Karpas-422 (cell line): ENCODE measurements at regions not wholly inside any gene's neighbourhood (a gene's known extent, or its start where the extent isn't known, plus 50 kb on each side); places are given as distances from the start of the nearest gene placed in this dataset.
"Not testable (repeated sequence)": the region's sequence is repeated elsewhere in the genome, so short reads cannot be mapped to it uniquely, and the experiment has no call there.

Experiments
- DNase-seq: peaks from one replicate; pipeline ENCODE4 v3.0.0-alpha.2; 2015
- H2AFZ ChIP-seq: fragments of 200-600 bp; sonication (generic); 2 replicates; pipeline ENCODE4 v1.6.1; 2014; ENCODE audit warnings: antibody characterized with exemption, low read length, mixed read lengths
- H3K27ac ChIP-seq: fragments of 200-600 bp; sonication (generic); 2 replicates; pipeline ENCODE4 v1.5.1; 2014; ENCODE audit warnings: mild to moderate bottlenecking, low read length, moderate library complexity
- H3K27me3 ChIP-seq: fragments of 200-600 bp; sonication (generic); 2 replicates; pipeline ENCODE4 v1.6.1; 2014; ENCODE audit warnings: low read length, mixed read lengths
- H3K36me3 ChIP-seq: fragments of 200-600 bp; sonication (generic); 2 replicates; pipeline ENCODE4 v1.6.1; 2014; ENCODE audit warnings: low read length, mixed read lengths; ENCODE audit not compliant: insufficient read depth
- H3K4me1 ChIP-seq: fragments of 200-600 bp; sonication (generic); 2 replicates; pipeline ENCODE4 v1.6.1; 2014; ENCODE audit warnings: mild to moderate bottlenecking, low read length, mixed read lengths
- H3K4me2 ChIP-seq: fragments of 200-600 bp; sonication (generic); 2 replicates; pipeline ENCODE4 v1.6.1; 2014; ENCODE audit warnings: low read length, low read depth, mild to moderate bottlenecking; ENCODE audit not compliant: poor library complexity, severe bottlenecking
- H3K4me3 ChIP-seq: fragments of 200-600 bp; sonication (generic); 2 replicates; pipeline ENCODE4 v1.5.1; 2014; ENCODE audit warnings: mild to moderate bottlenecking, antibody characterized with exemption, low read length, mixed read lengths
- H3K79me2 ChIP-seq: fragments of 200-600 bp; sonication (generic); 2 replicates; pipeline ENCODE4 v1.6.1; 2014; ENCODE audit warnings: mild to moderate bottlenecking, low read length, mixed read lengths
- H3K9ac ChIP-seq: fragments of 200-600 bp; sonication (generic); 2 replicates; pipeline ENCODE4 v1.6.0; 2014; ENCODE audit warnings: low read length
- H3K9me2 ChIP-seq: fragments of 200-600 bp; sonication (generic), shearing (Covaris generic); replicated peaks from 2 replicates; pipeline ENCODE4 v1.6.0; 2014; ENCODE audit warnings: mild to moderate bottlenecking, low read length, moderate library complexity; ENCODE audit not compliant: insufficient read depth
- H3K9me3 ChIP-seq: fragments of 300-700, 200-600 bp; sonication (generic); 2 replicates; pipeline ENCODE4 v1.6.1; 2014; ENCODE audit warnings: low read length, mixed read lengths
- H4K20me1 ChIP-seq: fragments of 200-600 bp; sonication (generic); 2 replicates; pipeline ENCODE4 v1.6.1; 2014; ENCODE audit warnings: mild to moderate bottlenecking, antibody characterized with exemption, low read length, low read depth; ENCODE audit not compliant: insufficient read depth

DNA sequence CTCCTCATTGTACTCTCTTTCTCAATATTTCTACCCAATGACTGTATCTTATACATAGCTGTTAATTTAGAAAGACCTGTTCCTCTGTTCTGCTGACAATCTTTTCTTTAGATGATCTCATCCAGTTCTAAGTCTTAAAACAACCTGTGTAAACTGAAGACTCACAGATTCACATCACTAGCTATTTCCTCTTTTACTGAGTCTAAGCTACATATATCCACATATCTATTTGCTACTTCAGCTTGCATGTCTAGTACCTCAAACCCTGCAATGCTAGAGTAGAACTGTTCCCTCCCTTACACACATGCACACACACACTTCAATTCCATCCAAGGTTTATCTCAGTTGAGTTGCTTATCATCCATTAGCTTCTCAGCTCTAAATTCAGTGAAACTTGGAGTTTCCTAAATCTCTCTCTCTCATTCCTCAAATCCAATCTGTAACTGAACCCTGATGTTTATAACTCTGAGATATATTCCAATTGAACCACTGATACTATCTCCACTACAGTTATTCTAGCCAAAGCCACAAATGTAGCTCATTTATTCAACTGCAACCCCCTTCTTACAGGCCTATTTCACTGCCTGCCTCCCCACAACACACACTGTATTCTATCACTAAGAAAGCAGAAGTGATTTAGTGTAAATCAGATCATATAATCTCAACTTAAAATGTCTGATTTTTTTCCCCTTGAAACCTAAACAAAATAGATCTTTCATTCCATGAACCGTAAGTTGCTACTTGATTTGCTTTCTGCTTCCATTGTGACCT is 1036.8 kb upstream of the POT1 start:
- Histone ChIP-seq H3K27me3 (no peaks in the 10 kb centered on the region), H3K9me2 (no peaks in the 10 kb centered on the region), H3K36me3 (no peaks in the 10 kb centered on the region), H3K4me1 (no peaks in the 10 kb centered on the region), H3K9ac (no peak overlapping the region), H3K79me2 (no peaks in the 10 kb centered on the region), H3K4me2 (no peak overlapping the region), H3K27ac (no peak overlapping the region), H2AFZ (no peak overlapping the region), H3K4me3 (no peak overlapping the region), H4K20me1 (no peaks in the 10 kb centered on the region), H3K9me3 (peaks cover 31% of the 10 kb centered on the region)
- no peak for DNase-seq

DNA sequence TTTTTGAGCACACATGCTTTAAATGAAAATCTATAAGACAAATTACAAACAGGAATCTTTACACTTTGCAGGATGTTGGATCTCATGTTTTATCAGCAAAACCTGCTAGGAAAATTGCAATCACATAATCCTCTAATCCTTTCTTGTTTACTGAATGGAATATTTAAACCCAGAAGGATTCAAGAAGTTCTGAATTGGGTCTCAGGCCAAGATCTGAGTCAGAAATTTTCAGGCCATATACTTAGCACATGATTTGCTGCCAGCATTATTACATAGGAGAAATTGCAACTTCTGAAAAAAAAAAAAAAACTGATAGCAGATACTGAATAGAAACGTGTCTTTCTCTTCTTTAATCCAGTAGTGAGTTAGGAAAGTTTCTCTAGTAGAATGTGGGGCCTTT is 1005.3 kb upstream of the POT1 start:
- H3K9ac ChIP-seq: no peak overlapping the region
- no peaks in the 10 kb centered on the region for H3K9me2 ChIP-seq
- H3K4me1 ChIP-seq: no peaks in the 10 kb centered on the region
- no peaks in the 10 kb centered on the region for H4K20me1 ChIP-seq
- H2AFZ ChIP-seq: no peak overlapping the region
- H3K36me3 ChIP-seq: no peaks in the 10 kb centered on the region
- no peak for DNase-seq
- no peaks in the 10 kb centered on the region for H3K27me3 ChIP-seq
- H3K79me2 ChIP-seq: no peaks in the 10 kb centered on the region
- no peak overlapping the region for H3K4me3 ChIP-seq
- H3K9me3 ChIP-seq: peaks cover 33% of the 10 kb centered on the region
- H3K27ac ChIP-seq: no peak overlapping the region
- no peak overlapping the region for H3K4me2 ChIP-seq

DNA sequence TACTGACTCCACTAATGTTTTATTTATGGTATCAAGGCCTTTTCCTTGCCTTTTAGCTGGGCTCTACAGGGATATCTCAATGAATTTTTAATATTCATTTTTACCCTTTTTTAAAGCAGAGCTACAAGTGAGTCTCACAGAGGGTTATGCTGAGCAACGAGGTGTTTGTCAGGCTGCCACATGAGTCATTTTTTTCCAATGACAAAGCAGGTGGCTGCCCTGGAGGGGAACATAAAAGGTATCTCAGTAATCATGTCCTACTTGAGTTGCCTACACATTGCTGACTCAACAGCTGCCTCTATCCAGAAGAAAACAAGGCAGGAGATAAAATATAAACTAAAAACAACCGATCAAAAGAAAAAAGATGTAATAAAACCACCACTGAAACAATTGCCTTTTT is 1004.9 kb upstream of the POT1 start:
- DNase-seq: no peak
- H4K20me1 ChIP-seq: no peaks in the 10 kb centered on the region
- no peaks in the 10 kb centered on the region for H3K9me2 ChIP-seq
- no peaks in the 10 kb centered on the region for H3K4me1 ChIP-seq
- H3K9me3 ChIP-seq: peaks cover 36% of the 10 kb centered on the region
- H3K9ac ChIP-seq: no peak overlapping the region
- no peak overlapping the region for H3K4me2 ChIP-seq
- H3K27me3 ChIP-seq: no peaks in the 10 kb centered on the region
- H3K27ac ChIP-seq: no peak overlapping the region
- H3K4me3 ChIP-seq: no peak overlapping the region
- no peak overlapping the region for H2AFZ ChIP-seq
- H3K79me2 ChIP-seq: no peaks in the 10 kb centered on the region
- H3K36me3 ChIP-seq: no peaks in the 10 kb centered on the region

DNA sequence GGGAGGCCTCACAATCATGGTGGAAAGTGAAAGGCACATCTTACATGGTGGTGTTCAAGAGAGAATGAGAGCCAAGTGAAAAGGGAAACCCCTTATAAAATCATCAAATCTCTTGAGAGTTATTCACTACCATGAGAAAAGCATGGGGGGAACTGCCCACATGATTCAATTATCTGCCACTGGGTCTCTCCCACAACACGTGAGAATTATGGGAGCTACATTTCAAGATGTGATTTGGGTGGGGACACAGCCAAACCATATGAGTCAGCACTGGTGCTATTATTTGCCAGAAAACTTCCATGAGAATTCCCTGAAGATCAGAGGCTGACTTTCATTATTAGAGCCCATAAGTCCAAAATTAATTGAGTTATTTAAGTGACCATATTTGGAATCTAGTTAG is 1001.2 kb upstream of the POT1 start:
- Histone ChIP-seq H3K9me3 (peaks cover 35% of the 10 kb centered on the region), H3K9me2 (no peaks in the 10 kb centered on the region), H2AFZ (no peak overlapping the region), H4K20me1 (no peaks in the 10 kb centered on the region), H3K27me3 (no peaks in the 10 kb centered on the region), H3K4me2 (no peak overlapping the region), H3K27ac (no peak overlapping the region), H3K9ac (no peak overlapping the region), H3K79me2 (no peaks in the 10 kb centered on the region), H3K36me3 (no peaks in the 10 kb centered on the region), H3K4me3 (no peak overlapping the region), H3K4me1 (no peaks in the 10 kb centered on the region)
- no peak for DNase-seq

DNA sequence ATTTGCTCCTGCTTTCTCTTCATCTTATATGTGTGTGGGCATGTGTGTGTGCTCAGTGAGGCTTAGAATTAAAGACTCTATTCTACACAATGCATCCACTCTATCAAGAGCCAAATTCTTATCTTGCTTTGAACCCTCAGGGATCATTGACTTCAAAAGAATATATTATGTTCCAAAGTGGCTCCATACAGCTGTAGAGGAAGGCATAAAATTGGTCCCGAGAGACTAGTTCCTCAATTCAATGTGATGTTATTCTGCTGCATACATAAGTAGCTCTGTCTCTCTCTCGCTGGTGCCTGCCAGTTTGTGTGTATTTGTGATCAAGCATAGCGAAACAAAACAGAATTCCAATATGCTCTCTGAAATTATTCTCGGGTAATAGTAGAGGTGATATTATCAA is 997.9 kb upstream of the POT1 start:
- no peak overlapping the region for H2AFZ ChIP-seq
- H3K4me3 ChIP-seq: no peak overlapping the region
- H3K9ac ChIP-seq: no peak overlapping the region
- H3K4me2 ChIP-seq: no peak overlapping the region
- H3K9me3 ChIP-seq: peaks cover 8% of the 10 kb centered on the region
- no peaks in the 10 kb centered on the region for H3K4me1 ChIP-seq
- no peaks in the 10 kb centered on the region for H3K36me3 ChIP-seq
- no peak overlapping the region for H3K27ac ChIP-seq
- no peaks in the 10 kb centered on the region for H3K27me3 ChIP-seq
- DNase-seq: no peak
- no peaks in the 10 kb centered on the region for H3K79me2 ChIP-seq
- no peaks in the 10 kb centered on the region for H4K20me1 ChIP-seq
- no peaks in the 10 kb centered on the region for H3K9me2 ChIP-seq

DNA sequence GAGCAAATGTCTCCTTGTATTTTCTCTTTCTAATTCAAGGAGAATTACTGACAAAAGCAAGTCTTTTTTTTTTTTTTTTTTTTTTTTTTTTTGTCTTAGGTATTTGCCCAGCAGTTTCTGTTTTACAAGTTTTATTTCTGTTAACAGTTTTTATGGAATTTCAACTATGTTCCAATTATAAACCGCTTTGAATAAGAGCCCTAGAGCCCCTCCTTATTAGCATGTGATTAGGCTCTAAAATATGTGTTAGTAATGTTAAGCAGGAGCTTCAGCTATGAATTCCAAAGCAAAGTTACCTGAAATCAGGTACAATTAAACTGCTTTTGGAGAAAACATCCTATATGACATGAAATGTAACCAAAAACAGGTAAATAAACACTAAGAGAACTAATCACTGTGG is 997.0 kb upstream of the POT1 start:
- no peak overlapping the region for H2AFZ ChIP-seq
- no peak for DNase-seq

DNA sequence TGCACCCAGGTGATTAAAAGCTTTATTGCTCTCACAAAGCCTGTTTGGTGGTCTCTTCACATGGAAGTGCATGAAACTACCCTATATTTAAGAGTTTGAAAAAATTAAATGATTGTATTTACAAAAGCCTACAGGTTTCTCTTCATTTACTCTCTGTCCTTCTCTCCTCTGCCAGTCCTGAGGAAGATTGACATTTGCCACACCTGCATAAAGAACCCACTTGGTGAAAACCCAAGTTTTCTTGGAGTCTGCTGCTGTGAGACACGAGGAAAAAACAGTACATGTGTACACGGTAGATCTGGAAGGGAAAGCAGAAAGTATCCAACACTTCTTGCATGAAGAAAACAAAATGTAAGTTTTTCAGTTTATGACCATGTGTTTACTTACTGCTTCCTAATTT is 994.4 kb upstream of the POT1 start:
- Histone ChIP-seq H3K36me3 (no peaks in the 10 kb centered on the region), H3K27me3 (no peaks in the 10 kb centered on the region), H3K79me2 (no peaks in the 10 kb centered on the region), H3K4me3 (no peak overlapping the region), H4K20me1 (no peaks in the 10 kb centered on the region), H3K4me2 (no peak overlapping the region), H2AFZ (no peak overlapping the region), H3K27ac (no peak overlapping the region), H3K9me3 (no peaks in the 10 kb centered on the region; the same call in none of the 2 replicates), H3K4me1 (no peaks in the 10 kb centered on the region), H3K9me2 (no peaks in the 10 kb centered on the region), H3K9ac (no peak overlapping the region)
- DNase-seq: no peak

More for the DNA sequence above, 997.0 kb upstream of the POT1 start:
- no peaks in the 10 kb centered on the region for H3K4me1 ChIP-seq
- H3K27ac ChIP-seq: no peak overlapping the region
- H3K79me2 ChIP-seq: no peaks in the 10 kb centered on the region
- H3K9me3 ChIP-seq: peaks cover 8% of the 10 kb centered on the region
- H3K36me3 ChIP-seq: no peaks in the 10 kb centered on the region
- no peaks in the 10 kb centered on the region for H3K9me2 ChIP-seq
- no peak overlapping the region for H3K4me3 ChIP-seq
- no peaks in the 10 kb centered on the region for H3K27me3 ChIP-seq
- no peak overlapping the region for H3K4me2 ChIP-seq
- H3K9ac ChIP-seq: no peak overlapping the region
- no peaks in the 10 kb centered on the region for H4K20me1 ChIP-seq

DNA sequence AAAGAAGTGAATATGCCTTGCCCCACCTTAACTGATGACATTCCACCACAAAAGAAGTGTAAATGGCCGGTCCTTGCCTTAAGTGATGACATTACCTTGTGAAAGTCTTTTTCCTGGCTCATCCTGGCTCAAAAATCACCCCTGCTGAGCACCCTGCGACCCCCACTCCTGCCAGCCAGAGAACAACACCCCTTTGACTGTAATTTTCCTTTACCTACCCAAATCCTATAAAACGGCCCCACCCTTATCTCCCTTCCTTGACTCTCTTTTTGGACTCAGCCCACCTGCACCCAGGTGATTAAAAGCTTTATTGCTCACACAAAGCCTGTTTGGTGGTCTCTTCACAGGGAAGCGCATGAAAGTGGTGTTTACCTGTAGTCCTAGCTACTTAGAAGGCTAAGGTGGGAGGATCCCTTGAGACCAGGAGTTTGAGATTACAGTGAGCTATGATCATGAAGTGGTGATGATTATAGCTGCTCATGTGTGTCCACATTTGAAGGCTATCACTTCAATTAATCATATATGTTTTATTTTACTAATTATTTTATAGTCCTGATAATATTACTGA is 985.8 kb upstream of the POT1 start:
- DNase-seq: not testable (repeated sequence)

More for the DNA sequence above, 985.8 kb upstream of the POT1 start:
- not testable (repeated sequence) for H3K27me3 ChIP-seq, H2AFZ ChIP-seq, H3K36me3 ChIP-seq, H3K9ac ChIP-seq, H4K20me1 ChIP-seq, H3K27ac ChIP-seq, H3K9me2 ChIP-seq, H3K4me2 ChIP-seq, H3K4me1 ChIP-seq, H3K9me3 ChIP-seq, H3K79me2 ChIP-seq, H3K4me3 ChIP-seq
